Astrocyte of the cerebellum (primary cell): ENCODE measurements at regions not wholly inside any gene's neighbourhood (a gene's known extent, or its start where the extent isn't known, plus 50 kb on each side); places are given as distances from the start of the nearest gene placed in this dataset.

Source experiments
- DNase-seq: peaks from one replicate; pipeline ENCODE4 v3.0.0-alpha.2; 2011; ENCODE audit warnings: low read depth
- H3K4me3 ChIP-seq: 2 replicates; pipeline ENCODE4 v1.5.1; 2011; ENCODE audit warnings: mild to moderate bottlenecking, low read depth, low read length, moderate library complexity
- in situ Hi-C: cut with HindIII; loops from 2 replicates; pipeline ENCODE4 v1.10.0; 2017; ENCODE audit warnings: low sequenced_read_pairs
- TF ChIP-seq, protein P1 (sequence below): IDR thresholded peaks from 2 replicates; pipeline ENCODE4 v1.5.1; 2012; ENCODE audit warnings: low read length, low read depth, moderate library complexity, mild to moderate bottlenecking; ENCODE audit errors: missing control alignments

GRCh38 chr9:81381694-81382093 lies 307.7 kb downstream of the TLE1 start:
- in situ Hi-C loops, result no loop called here
- H3K4me3 ChIP-seq, result no peak overlapping the region
- DNase-seq, result no peak
- TF ChIP-seq, protein P1, sequence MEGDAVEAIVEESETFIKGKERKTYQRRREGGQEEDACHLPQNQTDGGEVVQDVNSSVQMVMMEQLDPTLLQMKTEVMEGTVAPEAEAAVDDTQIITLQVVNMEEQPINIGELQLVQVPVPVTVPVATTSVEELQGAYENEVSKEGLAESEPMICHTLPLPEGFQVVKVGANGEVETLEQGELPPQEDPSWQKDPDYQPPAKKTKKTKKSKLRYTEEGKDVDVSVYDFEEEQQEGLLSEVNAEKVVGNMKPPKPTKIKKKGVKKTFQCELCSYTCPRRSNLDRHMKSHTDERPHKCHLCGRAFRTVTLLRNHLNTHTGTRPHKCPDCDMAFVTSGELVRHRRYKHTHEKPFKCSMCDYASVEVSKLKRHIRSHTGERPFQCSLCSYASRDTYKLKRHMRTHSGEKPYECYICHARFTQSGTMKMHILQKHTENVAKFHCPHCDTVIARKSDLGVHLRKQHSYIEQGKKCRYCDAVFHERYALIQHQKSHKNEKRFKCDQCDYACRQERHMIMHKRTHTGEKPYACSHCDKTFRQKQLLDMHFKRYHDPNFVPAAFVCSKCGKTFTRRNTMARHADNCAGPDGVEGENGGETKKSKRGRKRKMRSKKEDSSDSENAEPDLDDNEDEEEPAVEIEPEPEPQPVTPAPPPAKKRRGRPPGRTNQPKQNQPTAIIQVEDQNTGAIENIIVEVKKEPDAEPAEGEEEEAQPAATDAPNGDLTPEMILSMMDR, result no peak

GRCh38 chr9:81380504-81381359 lies 308.6 kb downstream of the TLE1 start:
- TF ChIP-seq, protein P1, result no peak
- no peak for DNase-seq
- H3K4me3 ChIP-seq, result no peak overlapping the region
- in situ Hi-C loops, result no loop called here

GRCh38 chr9:81379655-81380054 lies 309.7 kb downstream of the TLE1 start:
- in situ Hi-C loops, result no loop called here
- no peak for DNase-seq
- TF ChIP-seq, protein P1, result no peak
- no peak overlapping the region for H3K4me3 ChIP-seq

DNA sequence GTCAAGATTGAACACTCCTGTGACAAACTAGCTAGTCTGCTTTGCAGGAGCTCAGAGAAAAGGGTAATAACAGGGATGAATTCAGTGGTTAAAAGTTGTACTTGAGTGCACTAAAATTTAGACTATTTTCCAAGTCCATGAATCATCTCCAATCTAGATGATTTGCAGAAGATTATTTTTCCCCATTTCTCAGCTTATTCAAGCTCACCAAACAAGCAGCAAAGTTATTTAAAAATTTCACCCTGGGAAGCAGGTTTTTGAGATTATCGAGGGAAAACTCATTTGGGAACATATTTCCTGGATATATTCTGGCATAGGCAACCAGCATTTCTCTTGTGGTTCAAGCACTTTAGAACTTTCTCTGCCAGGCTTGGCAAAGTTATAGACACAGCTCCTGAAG lies 311.4 kb downstream of the TLE1 start:
- no peak overlapping the region for H3K4me3 ChIP-seq
- no peak for DNase-seq
- in situ Hi-C loops, result no loop called here
- TF ChIP-seq, protein P1, result no peak

- in situ Hi-C loops, result no loop called here
- TF ChIP-seq, protein P1, result no peak
- no peak overlapping the region for H3K4me3 ChIP-seq
- no peak for DNase-seq
Measured at GRCh38 chr9:81377320-81377719, 312.0 kb downstream of the TLE1 start.

GRCh38 chr9:81375187-81376100 lies 313.9 kb downstream of the TLE1 start:
- H3K4me3 ChIP-seq, result no peak overlapping the region
- DNase-seq, result no peak
- TF ChIP-seq, protein P1, result no peak
- in situ Hi-C loops, result no loop called here
